PC-9 (cell line): ENCODE measurements at regions not wholly inside any gene's neighbourhood (a gene's known extent, or its start where the extent isn't known, plus 50 kb on each side); places are given as distances from the start of the nearest gene placed in this dataset.

Source experiments
- BruUV-seq: library from RNA; stranded (reverse); fragments of 400-500 nt; replicated peaks from 2 replicates; lab custom pipeline; 2021; lab: Mats Ljungman, UMichigan
- CTCF ChIA-PET: fragments of 300-600 bp; sonication (Branson Sonifier 250); formaldehyde crosslinking; loops from one replicate; lab custom pipeline; 2022; ENCODE audit warnings: antibody characterized with exemption; lab: Charles Lee
- POLR2A ChIA-PET: fragments of 300-600 bp; sonication (Branson Sonifier 250); formaldehyde crosslinking; loops from one replicate; lab custom pipeline; 2022; ENCODE audit warnings: antibody characterized with exemption; ENCODE audit not compliant: unreplicated experiment; lab: Charles Lee
- DNase-seq, 2 experiments: peaks; one replicate each; pipeline versions ENCODE4 v3.0.0 to v3.0.0-alpha.2; 2015 to 2022; ENCODE audit warnings: mixed read lengths in 1 of 2
- H2AFZ ChIP-seq: fragments of 200-600 bp; sonication (generic); 2 replicates; pipeline ENCODE4 v1.8.1; 2017; ENCODE audit warnings: antibody characterized with exemption
- H3F3A ChIP-seq: fragments of 200-600 bp; sonication (generic); 2 replicates; pipeline ENCODE4 v1.8.1; 2017; ENCODE audit warnings: antibody characterized with exemption, mild to moderate bottlenecking, low read depth; ENCODE audit not compliant: insufficient read depth
- H3K27ac ChIP-seq: fragments of 200-600 bp; sonication (generic); 2 replicates; pipeline ENCODE4 v1.6.1; 2016; ENCODE audit warnings: mixed run types
- H3K27me3 ChIP-seq: fragments of 200-600 bp; sonication (generic); 2 replicates; pipeline ENCODE4 v1.6.1; 2016; ENCODE audit warnings: low read depth, mixed run types; ENCODE audit not compliant: insufficient read depth
- H3K36me3 ChIP-seq: fragments of 200-600 bp; sonication (generic); 2 replicates; pipeline ENCODE4 v1.6.1; 2016; ENCODE audit warnings: low read depth, mixed run types
- H3K4me1 ChIP-seq: fragments of 200-600 bp; sonication (generic); replicated peaks from 2 replicates; pipeline ENCODE4 v1.6.1; 2016; ENCODE audit warnings: mixed run types; ENCODE audit not compliant: insufficient read depth
- H3K4me2 ChIP-seq: fragments of 200-600 bp; sonication (generic); 2 replicates; pipeline ENCODE4 v1.6.1; 2017; ENCODE audit warnings: mixed run types
- H3K4me3 ChIP-seq: fragments of 200-600 bp; sonication (generic); 2 replicates; pipeline ENCODE4 v1.6.1; 2016; ENCODE audit warnings: mixed run types
- H3K79me2 ChIP-seq: fragments of 200-600 bp; sonication (generic); 2 replicates; pipeline ENCODE4 v1.6.1; 2017; ENCODE audit warnings: low read depth, mixed run types
- H3K9me2 ChIP-seq: fragments of 200-600 bp; sonication (generic); 2 replicates; pipeline ENCODE4 v1.8.1; 2017; ENCODE audit warnings: mild to moderate bottlenecking; ENCODE audit not compliant: insufficient read depth
- H3K9me3 ChIP-seq: fragments of 200-600 bp; sonication (generic); 2 replicates; pipeline ENCODE4 v1.8.1; 2016; ENCODE audit warnings: low read depth; ENCODE audit not compliant: insufficient read depth
- H4K20me1 ChIP-seq: fragments of 200-600 bp; sonication (generic); 2 replicates; pipeline ENCODE4 v1.8.1; 2017; ENCODE audit not compliant: insufficient read depth
- EZH2 ChIP-seq: fragments of 200-600 bp; sonication (generic); IDR thresholded peaks from 2 replicates; pipeline ENCODE4 v1.8.0; 2017; ENCODE audit warnings: antibody characterized with exemption, low read depth
- intact Hi-C: fragments of 100-400 bp; cut with micrococcal nuclease; formaldehyde crosslinking; loops from one replicate; pipeline ENCODE4 v1.10.0; 2022; ENCODE audit not compliant: unreplicated experiment
- TF ChIP-seq, protein P1 (sequence below): fragments of 200-600 bp; sonication (generic); conservative IDR thresholded peaks from 2 replicates; pipeline ENCODE4 v1.6.1; 2017; ENCODE audit warnings: mixed run types, antibody characterized with exemption, mild to moderate bottlenecking, moderate library complexity

DNA sequence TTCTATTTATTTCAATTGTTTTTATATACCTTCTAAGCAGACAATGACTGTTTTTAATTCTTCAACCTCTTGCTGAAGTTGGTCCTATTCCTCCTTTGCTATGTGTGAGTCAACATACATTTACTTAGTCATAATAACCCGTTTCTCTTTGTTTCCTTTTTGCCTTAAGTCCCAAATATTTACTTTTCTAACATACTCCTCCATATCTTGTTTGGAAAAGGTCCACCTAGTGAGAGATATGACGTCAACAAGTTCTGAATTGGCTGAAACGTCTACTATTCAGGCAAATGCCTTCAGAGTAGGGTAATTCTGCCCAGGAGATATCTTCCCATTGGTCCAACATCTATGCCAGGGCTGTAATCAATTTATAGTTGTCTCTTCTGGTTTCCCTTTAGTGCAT lies 179.3 kb upstream of the GEMIN8 start:
- TF ChIP-seq EZH2, result no peak
- TF ChIP-seq, protein P1, sequence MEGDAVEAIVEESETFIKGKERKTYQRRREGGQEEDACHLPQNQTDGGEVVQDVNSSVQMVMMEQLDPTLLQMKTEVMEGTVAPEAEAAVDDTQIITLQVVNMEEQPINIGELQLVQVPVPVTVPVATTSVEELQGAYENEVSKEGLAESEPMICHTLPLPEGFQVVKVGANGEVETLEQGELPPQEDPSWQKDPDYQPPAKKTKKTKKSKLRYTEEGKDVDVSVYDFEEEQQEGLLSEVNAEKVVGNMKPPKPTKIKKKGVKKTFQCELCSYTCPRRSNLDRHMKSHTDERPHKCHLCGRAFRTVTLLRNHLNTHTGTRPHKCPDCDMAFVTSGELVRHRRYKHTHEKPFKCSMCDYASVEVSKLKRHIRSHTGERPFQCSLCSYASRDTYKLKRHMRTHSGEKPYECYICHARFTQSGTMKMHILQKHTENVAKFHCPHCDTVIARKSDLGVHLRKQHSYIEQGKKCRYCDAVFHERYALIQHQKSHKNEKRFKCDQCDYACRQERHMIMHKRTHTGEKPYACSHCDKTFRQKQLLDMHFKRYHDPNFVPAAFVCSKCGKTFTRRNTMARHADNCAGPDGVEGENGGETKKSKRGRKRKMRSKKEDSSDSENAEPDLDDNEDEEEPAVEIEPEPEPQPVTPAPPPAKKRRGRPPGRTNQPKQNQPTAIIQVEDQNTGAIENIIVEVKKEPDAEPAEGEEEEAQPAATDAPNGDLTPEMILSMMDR, result no peak
- Histone ChIP-seq H3K36me3 (no peaks in the 10 kb centered on the region), H3K27ac (no peak overlapping the region), H3K27me3 (no peaks in the 10 kb centered on the region), H3K9me3 (no peaks in the 10 kb centered on the region), H3K4me3 (no peak overlapping the region), H4K20me1 (no peaks in the 10 kb centered on the region), H3K4me1 (no peaks in the 10 kb centered on the region), H3K4me2 (no peak overlapping the region), H3F3A (no peaks in the 10 kb centered on the region), H2AFZ (no peak overlapping the region), H3K79me2 (no peaks in the 10 kb centered on the region), H3K9me2 (no peaks in the 10 kb centered on the region; the same call in 1 of the 2 replicates)
- ChIA-PET CTCF (no interaction called here), POLR2A (no interaction called here)
- no peak for DNase-seq
- BruUV-seq, result no TSS peak
- intact Hi-C loops, result no loop called here

DNA sequence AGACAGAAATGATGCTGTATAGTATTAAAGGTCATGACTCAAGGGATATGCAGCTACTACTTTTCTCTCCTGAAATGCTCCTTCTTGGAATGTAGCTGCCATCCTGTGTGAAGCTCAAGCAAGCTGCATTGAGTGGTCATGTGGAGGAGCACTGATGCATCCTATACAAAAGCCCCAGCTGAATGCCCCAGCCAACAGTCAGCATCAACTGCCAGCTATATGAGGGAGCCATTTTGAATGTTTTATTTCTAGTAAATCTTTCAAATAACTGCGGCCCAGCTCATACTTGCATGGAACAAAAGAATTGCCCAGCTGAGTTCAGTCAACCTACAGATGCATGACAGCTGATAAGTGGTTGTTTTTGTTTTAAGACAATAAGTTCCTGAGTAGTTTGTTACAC lies 165.0 kb upstream of the GEMIN8 start:
- Histone ChIP-seq H3K4me3 (no peak overlapping the region), H3K4me2 (no peak overlapping the region), H4K20me1 (no peaks in the 10 kb centered on the region), H2AFZ (no peak overlapping the region), H3K9me2 (no peaks in the 10 kb centered on the region), H3K27me3 (no peaks in the 10 kb centered on the region), H3K4me1 (no peaks in the 10 kb centered on the region), H3K79me2 (no peaks in the 10 kb centered on the region), H3K27ac (no peak overlapping the region), H3K36me3 (no peaks in the 10 kb centered on the region), H3K9me3 (no peaks in the 10 kb centered on the region), H3F3A (no peaks in the 10 kb centered on the region)
- ChIA-PET CTCF (no interaction called here), POLR2A (no interaction called here)
- intact Hi-C loops, result no loop called here
- no TSS peak for BruUV-seq
- no peak for TF ChIP-seq EZH2
- TF ChIP-seq, protein P1, result no peak
- DNase-seq, result no peak

- H3K4me3 ChIP-seq, result no peak overlapping the region
- no peak overlapping the region for H2AFZ ChIP-seq
- no peaks in the 10 kb centered on the region for H3K27me3 ChIP-seq
- no peaks in the 10 kb centered on the region for H3K4me1 ChIP-seq
- TF ChIP-seq, protein P1, result no peak
- TF ChIP-seq EZH2, result no peak
- CTCF ChIA-PET, result no interaction called here
- no TSS peak for BruUV-seq
- no peak overlapping the region for H3K4me2 ChIP-seq
- DNase-seq, result no peak
- H3F3A ChIP-seq, result no peaks in the 10 kb centered on the region
- H3K36me3 ChIP-seq, result no peaks in the 10 kb centered on the region
- POLR2A ChIA-PET, result no interaction called here
- H3K27ac ChIP-seq, result no peak overlapping the region
- no peaks in the 10 kb centered on the region for H3K9me3 ChIP-seq
- H3K79me2 ChIP-seq, result no peaks in the 10 kb centered on the region
- H4K20me1 ChIP-seq, result no peaks in the 10 kb centered on the region
- H3K9me2 ChIP-seq, result no peaks in the 10 kb centered on the region
- intact Hi-C loops, result no loop called here
Measured at GRCh38 chrX:14193547-14193946, 163.9 kb upstream of the GEMIN8 start.
